ENCODE measurements at regions not wholly inside any gene's neighbourhood (a gene's known extent, or its start where the extent isn't known, plus 50 kb on each side); places are given as distances from the start of the nearest gene placed in this dataset.
"Not testable (repeated sequence)": the region's sequence is repeated elsewhere in the genome, so short reads cannot be mapped to it uniquely, and the experiment has no call there.

DNA sequence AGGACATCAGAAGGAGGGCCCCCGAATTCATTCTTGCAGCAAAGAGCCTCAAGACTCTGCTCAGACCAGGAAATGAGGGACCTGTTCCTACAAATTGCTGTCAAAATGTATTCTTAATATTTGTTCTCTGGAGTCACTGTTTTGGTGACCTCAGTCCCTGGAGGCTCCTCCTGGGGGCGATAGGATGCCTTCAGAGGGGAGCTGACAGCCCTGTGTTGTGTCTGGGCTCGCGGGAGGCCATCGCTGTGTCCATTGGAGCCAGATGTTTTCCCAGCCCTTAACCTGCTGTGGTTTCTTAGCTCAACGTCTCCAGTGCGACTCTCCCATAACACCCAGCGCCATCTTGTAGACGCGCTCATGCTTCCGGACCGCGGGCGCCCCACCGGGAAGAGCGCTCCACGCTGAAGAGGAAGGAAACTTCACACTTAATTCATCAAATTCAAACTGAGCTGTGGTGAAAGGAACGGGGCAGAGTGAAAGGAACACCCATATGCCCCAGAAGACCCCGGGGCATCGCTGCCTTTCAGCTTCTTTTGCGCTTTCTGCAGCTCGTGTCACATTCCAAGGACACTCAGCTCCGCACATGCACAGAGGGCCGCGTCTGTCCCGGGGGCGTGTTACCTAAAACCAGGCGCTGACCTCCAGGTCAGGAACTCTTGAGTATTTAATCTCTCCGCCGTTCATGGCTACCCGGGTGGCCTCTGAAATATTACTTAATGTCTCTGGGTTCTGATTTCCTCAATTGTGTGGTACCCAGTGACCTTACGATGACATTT, 112.3 kb upstream of the GDNF start:
- Mint-ChIP-seq H3K4me1 (ENCODE audit: low read depth, unreplicated experiment) (no peaks in the 10 kb centered on the region), H3K4me3 (ENCODE audit: unreplicated experiment) (no peak overlapping the region), H3K27me3 (ENCODE audit: low read depth, unreplicated experiment) (peaks cover 12% of the 10 kb centered on the region), H3K9me3 (ENCODE audit: unreplicated experiment) (peaks cover 2% of the 10 kb centered on the region), H3K27ac (ENCODE audit: unreplicated experiment) (no peak overlapping the region), H3K36me3 (ENCODE audit: low read depth, unreplicated experiment) (no peaks in the 10 kb centered on the region)
- Histone ChIP-seq H3K9me3 (ENCODE audit: insufficient read depth, low read depth, low read length) (no peaks in the 10 kb centered on the region), H3K9ac (ENCODE audit: low read length) (no peak overlapping the region), H3K36me3 (ENCODE audit: insufficient read depth, low read length) (no peaks in the 10 kb centered on the region), H2AFZ (ENCODE audit: low read depth, low read length) (no peak overlapping the region), H4K20me1 (ENCODE audit: insufficient read depth, low read length) (no peaks in the 10 kb centered on the region), H3K4me3 (ENCODE audit: insufficient read depth, low read depth, low read length) (no peak overlapping the region), H3K27ac (ENCODE audit: low read depth, low read length) (no peak overlapping the region), H3K4me2 (ENCODE audit: low read length) (no peak overlapping the region), H3K27me3 (ENCODE audit: insufficient read depth, low read length) (no peaks in the 10 kb centered on the region), H3K4me1 (ENCODE audit: insufficient read depth, low read length) (no peaks in the 10 kb centered on the region), H3K79me2 (ENCODE audit: insufficient read depth, low read length) (no peaks in the 10 kb centered on the region)
- FAIRE-seq (no peak), DNase-seq (ENCODE audit: low read depth) (no peak)
- TF ChIP-seq, protein P1, sequence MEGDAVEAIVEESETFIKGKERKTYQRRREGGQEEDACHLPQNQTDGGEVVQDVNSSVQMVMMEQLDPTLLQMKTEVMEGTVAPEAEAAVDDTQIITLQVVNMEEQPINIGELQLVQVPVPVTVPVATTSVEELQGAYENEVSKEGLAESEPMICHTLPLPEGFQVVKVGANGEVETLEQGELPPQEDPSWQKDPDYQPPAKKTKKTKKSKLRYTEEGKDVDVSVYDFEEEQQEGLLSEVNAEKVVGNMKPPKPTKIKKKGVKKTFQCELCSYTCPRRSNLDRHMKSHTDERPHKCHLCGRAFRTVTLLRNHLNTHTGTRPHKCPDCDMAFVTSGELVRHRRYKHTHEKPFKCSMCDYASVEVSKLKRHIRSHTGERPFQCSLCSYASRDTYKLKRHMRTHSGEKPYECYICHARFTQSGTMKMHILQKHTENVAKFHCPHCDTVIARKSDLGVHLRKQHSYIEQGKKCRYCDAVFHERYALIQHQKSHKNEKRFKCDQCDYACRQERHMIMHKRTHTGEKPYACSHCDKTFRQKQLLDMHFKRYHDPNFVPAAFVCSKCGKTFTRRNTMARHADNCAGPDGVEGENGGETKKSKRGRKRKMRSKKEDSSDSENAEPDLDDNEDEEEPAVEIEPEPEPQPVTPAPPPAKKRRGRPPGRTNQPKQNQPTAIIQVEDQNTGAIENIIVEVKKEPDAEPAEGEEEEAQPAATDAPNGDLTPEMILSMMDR (IDR thresholded peaks at IDR 0.05; ENCODE audit: insufficient read depth, low read depth, low read length): no peak
- TF ChIP-seq EZH2 (IDR thresholded peaks at IDR 0.05; ENCODE audit: insufficient read depth, low read length): no peak

DNA sequence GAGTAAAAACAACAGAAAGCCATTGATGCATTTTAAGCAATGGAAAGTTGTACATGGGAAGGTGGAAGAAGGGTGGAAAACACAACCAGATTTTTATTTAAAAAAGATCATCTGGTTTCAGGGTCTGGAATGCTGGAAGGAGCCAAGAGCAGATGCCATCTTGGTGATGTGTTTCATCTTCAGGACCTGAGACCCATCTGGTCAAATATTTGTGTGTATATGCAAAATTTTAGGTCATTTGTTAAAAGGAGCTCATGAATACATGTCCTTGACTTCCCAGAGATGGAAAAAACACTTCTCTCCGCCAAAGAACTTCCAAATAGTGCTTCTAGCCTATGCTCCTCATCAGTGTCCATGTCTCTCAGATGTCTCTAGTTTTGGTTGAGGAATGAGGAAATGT, 110.6 kb upstream of the GDNF start:
- H3K9me3 Mint-ChIP-seq (ENCODE audit: unreplicated experiment): peaks cover 2% of the 10 kb centered on the region
- no peak overlapping the region for H3K27ac Mint-ChIP-seq (ENCODE audit: unreplicated experiment)
- no peak overlapping the region for H2AFZ ChIP-seq (ENCODE audit: low read depth, low read length)
- H3K4me3 Mint-ChIP-seq (ENCODE audit: unreplicated experiment): no peak overlapping the region
- no peak for FAIRE-seq
- H3K27me3 Mint-ChIP-seq (ENCODE audit: low read depth, unreplicated experiment): peaks cover 12% of the 10 kb centered on the region
- H3K36me3 ChIP-seq (ENCODE audit: insufficient read depth, low read length): no peaks in the 10 kb centered on the region
- H3K4me1 ChIP-seq (ENCODE audit: insufficient read depth, low read length): no peaks in the 10 kb centered on the region
- H3K79me2 ChIP-seq (ENCODE audit: insufficient read depth, low read length): no peaks in the 10 kb centered on the region
- no peak overlapping the region for H3K9ac ChIP-seq (ENCODE audit: low read length)
- H3K27me3 ChIP-seq (ENCODE audit: insufficient read depth, low read length): no peaks in the 10 kb centered on the region
- H3K36me3 Mint-ChIP-seq (ENCODE audit: low read depth, unreplicated experiment): no peaks in the 10 kb centered on the region
- H3K27ac ChIP-seq (ENCODE audit: low read depth, low read length): no peak overlapping the region
- H3K4me2 ChIP-seq (ENCODE audit: low read length): no peak overlapping the region
- TF ChIP-seq, protein P1 (IDR thresholded peaks at IDR 0.05; ENCODE audit: insufficient read depth, low read depth, low read length): no peak
- TF ChIP-seq EZH2 (IDR thresholded peaks at IDR 0.05; ENCODE audit: insufficient read depth, low read length): no peak
- DNase-seq (ENCODE audit: low read depth): peak; percentile 13
- H3K9me3 ChIP-seq (ENCODE audit: insufficient read depth, low read depth, low read length): no peaks in the 10 kb centered on the region
- H4K20me1 ChIP-seq (ENCODE audit: insufficient read depth, low read length): no peaks in the 10 kb centered on the region
- no peak overlapping the region for H3K4me3 ChIP-seq (ENCODE audit: insufficient read depth, low read depth, low read length)
- no peaks in the 10 kb centered on the region for H3K4me1 Mint-ChIP-seq (ENCODE audit: low read depth, unreplicated experiment)

DNA sequence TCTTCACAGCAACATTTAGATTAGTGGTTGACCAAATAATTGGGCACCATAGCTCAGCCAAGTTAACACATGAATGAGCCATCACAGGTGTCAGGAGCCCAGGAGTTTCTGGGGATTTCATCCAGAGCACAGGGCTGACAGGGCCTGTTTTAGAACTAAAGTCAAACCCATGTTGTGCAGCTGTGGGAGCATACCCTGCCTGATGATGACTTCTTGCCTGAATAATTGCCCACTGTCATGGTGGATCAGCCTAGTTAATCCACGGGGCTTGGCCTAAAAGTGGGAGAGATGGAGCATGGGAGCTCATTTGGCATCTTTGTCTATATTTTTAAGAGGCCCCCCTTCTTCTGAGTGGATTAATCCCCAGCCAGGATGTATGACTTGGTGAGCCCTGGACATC, 105.6 kb upstream of the GDNF start:
- Mint-ChIP-seq H3K4me1 (ENCODE audit: low read depth, unreplicated experiment) (no peaks in the 10 kb centered on the region), H3K36me3 (ENCODE audit: low read depth, unreplicated experiment) (no peaks in the 10 kb centered on the region), H3K4me3 (ENCODE audit: unreplicated experiment) (no peak overlapping the region), H3K27ac (ENCODE audit: unreplicated experiment) (no peak overlapping the region), H3K9me3 (ENCODE audit: unreplicated experiment) (peaks cover under 1% of the 10 kb centered on the region), H3K27me3 (ENCODE audit: low read depth, unreplicated experiment) (peaks cover 14% of the 10 kb centered on the region)
- no peak overlapping the region for H3K4me2 ChIP-seq (ENCODE audit: low read length)
- FAIRE-seq: no peak
- no peaks in the 10 kb centered on the region for H3K9me3 ChIP-seq (ENCODE audit: insufficient read depth, low read depth, low read length)
- H4K20me1 ChIP-seq (ENCODE audit: insufficient read depth, low read length): no peaks in the 10 kb centered on the region
- no peaks in the 10 kb centered on the region for H3K4me1 ChIP-seq (ENCODE audit: insufficient read depth, low read length)
- H2AFZ ChIP-seq (ENCODE audit: low read depth, low read length): no peak overlapping the region
- no peak for DNase-seq (ENCODE audit: low read depth)
- TF ChIP-seq EZH2 (IDR thresholded peaks at IDR 0.05; ENCODE audit: insufficient read depth, low read length): no peak
- TF ChIP-seq, protein P1 (IDR thresholded peaks at IDR 0.05; ENCODE audit: insufficient read depth, low read depth, low read length): no peak
- no peak overlapping the region for H3K27ac ChIP-seq (ENCODE audit: low read depth, low read length)
- H3K4me3 ChIP-seq (ENCODE audit: insufficient read depth, low read depth, low read length): no peak overlapping the region
- H3K27me3 ChIP-seq (ENCODE audit: insufficient read depth, low read length): no peaks in the 10 kb centered on the region
- no peaks in the 10 kb centered on the region for H3K36me3 ChIP-seq (ENCODE audit: insufficient read depth, low read length)
- no peak overlapping the region for H3K9ac ChIP-seq (ENCODE audit: low read length)
- H3K79me2 ChIP-seq (ENCODE audit: insufficient read depth, low read length): no peaks in the 10 kb centered on the region

DNA sequence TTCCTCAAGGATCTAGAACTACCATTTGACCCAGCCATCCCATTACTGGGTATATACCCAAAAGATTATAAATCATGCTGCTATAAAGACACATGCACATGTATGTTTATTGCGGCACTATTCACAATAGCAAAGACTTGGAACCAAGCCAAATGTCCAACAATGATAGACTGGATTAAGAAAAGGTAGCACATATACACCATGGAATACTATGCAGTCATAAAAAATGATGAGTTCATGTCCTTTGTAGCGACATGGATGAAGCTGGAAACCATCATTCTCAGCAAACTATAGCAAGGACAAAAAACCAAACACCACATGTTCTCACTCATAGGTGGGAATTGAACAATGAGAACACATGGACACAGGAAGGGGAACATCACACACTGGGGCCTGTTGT, 103.3 kb upstream of the GDNF start:
- not testable (repeated sequence) for FAIRE-seq; H3K4me2 ChIP-seq (ENCODE audit: low read length); H3K4me3 ChIP-seq (ENCODE audit: insufficient read depth, low read depth, low read length); H3K79me2 ChIP-seq (ENCODE audit: insufficient read depth, low read length); H3K4me1 ChIP-seq (ENCODE audit: insufficient read depth, low read length); H3K4me3 Mint-ChIP-seq (ENCODE audit: unreplicated experiment); H3K9me3 ChIP-seq (ENCODE audit: insufficient read depth, low read depth, low read length); DNase-seq (ENCODE audit: low read depth); H3K27ac Mint-ChIP-seq (ENCODE audit: unreplicated experiment); H3K27ac ChIP-seq (ENCODE audit: low read depth, low read length); H3K27me3 ChIP-seq (ENCODE audit: insufficient read depth, low read length); H4K20me1 ChIP-seq (ENCODE audit: insufficient read depth, low read length); H3K36me3 ChIP-seq (ENCODE audit: insufficient read depth, low read length); H3K27me3 Mint-ChIP-seq (ENCODE audit: low read depth, unreplicated experiment); H3K4me1 Mint-ChIP-seq (ENCODE audit: low read depth, unreplicated experiment); H3K9me3 Mint-ChIP-seq (ENCODE audit: unreplicated experiment); H3K36me3 Mint-ChIP-seq (ENCODE audit: low read depth, unreplicated experiment); H2AFZ ChIP-seq (ENCODE audit: low read depth, low read length); H3K9ac ChIP-seq (ENCODE audit: low read length)
